HG02759 (cell line): ENCODE measurements at regions not wholly inside any gene's neighbourhood (a gene's known extent, or its start where the extent isn't known, plus 50 kb on each side); places are given as distances from the start of the nearest gene placed in this dataset.
"Not testable (repeated sequence)": the region's sequence is repeated elsewhere in the genome, so short reads cannot be mapped to it uniquely, and the experiment has no call there.

Source experiments
- ATAC-seq: cut with Tn5 transposase; IDR thresholded peaks from one replicate; pipeline ENCODE4 v1.9.1; 2021; ENCODE audit warnings: mild to moderate bottlenecking, moderate library complexity; ENCODE audit not compliant: unreplicated experiment

GRCh38 chr11:29495676-29496075 is 521.2 kb downstream of the KCNA4 start:
- no peak for ATAC-seq

- no peak for ATAC-seq
These were observed 525.9 kb downstream of the KCNA4 start for GRCh38 chr11:29490938-29491337.

- ATAC-seq: no peak
These were observed 530.5 kb downstream of the KCNA4 start for GRCh38 chr11:29486301-29486700.

- ATAC-seq: no peak
These were observed 531.2 kb downstream of the KCNA4 start for GRCh38 chr11:29485641-29486040.

GRCh38 chr11:29484548-29484947 is 532.3 kb downstream of the KCNA4 start:
- ATAC-seq: no peak

GRCh38 chr11:29483831-29484230 is 533.0 kb downstream of the KCNA4 start:
- ATAC-seq: no peak

- no peak for ATAC-seq
These were observed 534.3 kb downstream of the KCNA4 start for GRCh38 chr11:29482510-29482909.

- no peak for ATAC-seq
These were observed 535.1 kb downstream of the KCNA4 start for GRCh38 chr11:29481738-29482137.

- ATAC-seq: no peak
These were observed 535.8 kb downstream of the KCNA4 start for GRCh38 chr11:29480981-29481380.

GRCh38 chr11:29458252-29458651 is 558.6 kb downstream of the KCNA4 start:
- no peak for ATAC-seq

- no peak for ATAC-seq
These were observed 564.7 kb downstream of the KCNA4 start for GRCh38 chr11:29452146-29452545.

- no peak for ATAC-seq
These were observed 567.4 kb downstream of the KCNA4 start for GRCh38 chr11:29449281-29450074.

GRCh38 chr11:29448246-29448877 is 568.5 kb downstream of the KCNA4 start:
- ATAC-seq: no peak

- ATAC-seq: no peak
These were observed 569.0 kb downstream of the KCNA4 start for GRCh38 chr11:29447821-29448220.

GRCh38 chr11:29446132-29446531 is 570.7 kb downstream of the KCNA4 start:
- ATAC-seq: no peak

- ATAC-seq: not testable (repeated sequence)
These were observed 571.6 kb downstream of the KCNA4 start for GRCh38 chr11:29445191-29445590.

- ATAC-seq: no peak
These were observed 578.0 kb downstream of the KCNA4 start for GRCh38 chr11:29438815-29439214.

- no peak for ATAC-seq
These were observed 581.4 kb downstream of the KCNA4 start for GRCh38 chr11:29435421-29435820.

- no peak for ATAC-seq
These were observed 584.0 kb downstream of the KCNA4 start for GRCh38 chr11:29432719-29433325.

GRCh38 chr11:29405305-29405704 is 611.5 kb downstream of the KCNA4 start:
- no peak for ATAC-seq

- no peak for ATAC-seq
These were observed 621.2 kb downstream of the KCNA4 start for GRCh38 chr11:29395555-29396072.

- ATAC-seq: no peak
These were observed 627.0 kb downstream of the KCNA4 start for GRCh38 chr11:29389793-29390192.
